Activated CD4-positive, alpha-beta T cell treated with anti-CD3 and anti-CD28 coated beads, Interleukin-2, amount 10 ng/mL, durations not matched to agents 7 days and 5 days (primary cell): ENCODE measurements at regions not wholly inside any gene's neighbourhood (a gene's known extent, or its start where the extent isn't known, plus 50 kb on each side); places are given as distances from the start of the nearest gene placed in this dataset.

Experiments used
- CTCF ChIA-PET: fragments of 350-600 bp; sonication (Branson Sonifier 250); formaldehyde crosslinking; loops from one replicate; lab custom pipeline; 2021; ENCODE audit warnings: antibody characterized with exemption; lab: Charles Lee
- POLR2A ChIA-PET: fragments of 350-600 bp; sonication (Branson Sonifier 250); formaldehyde crosslinking; loops from one replicate; lab custom pipeline; 2021; ENCODE audit warnings: antibody characterized with exemption; lab: Charles Lee
- DNase-seq: peaks from one replicate; pipeline ENCODE4 v3.0.0-alpha.2; 2020
- H3K27ac Mint-ChIP-seq: one replicate; pipeline ENCODE4 v1.8.0; 2021; ENCODE audit warnings: mild to moderate bottlenecking, moderate library complexity, mixed read lengths
- H3K27me3 Mint-ChIP-seq: one replicate; pipeline ENCODE4 v1.8.0; 2021; ENCODE audit warnings: mixed read lengths
- H3K36me3 Mint-ChIP-seq: one replicate; pipeline ENCODE4 v1.8.0; 2021; ENCODE audit warnings: low read depth, mixed read lengths
- H3K4me1 Mint-ChIP-seq: one replicate; pipeline ENCODE4 v1.8.0; 2021; ENCODE audit warnings: mixed read lengths
- H3K4me3 Mint-ChIP-seq: one replicate; pipeline ENCODE4 v1.8.0; 2021; ENCODE audit warnings: mild to moderate bottlenecking, moderate library complexity, mixed read lengths
- H3K9me3 Mint-ChIP-seq: one replicate; pipeline ENCODE4 v1.8.0; 2021; ENCODE audit warnings: mixed read lengths

DNA sequence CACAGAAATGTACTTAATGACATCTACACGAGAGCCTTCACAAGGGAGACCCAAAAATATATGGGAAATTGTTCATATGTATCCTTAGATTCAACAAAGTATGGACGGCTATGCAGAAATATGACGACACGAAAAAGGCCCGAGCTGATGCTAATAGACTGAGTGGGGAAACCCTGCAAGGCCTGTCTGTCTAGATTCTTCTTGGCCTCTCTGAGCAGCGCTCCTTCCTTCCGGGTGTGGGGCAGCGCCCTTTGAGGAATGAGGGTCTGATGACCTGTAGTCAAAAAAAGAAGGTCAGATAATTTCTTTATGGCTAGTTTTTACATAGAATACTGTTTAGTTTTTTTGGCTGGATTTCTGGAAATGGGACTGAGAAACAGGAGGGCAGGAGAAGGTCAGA lies 192.8 kb upstream of the AKR1E2 start:
- no peaks in the 10 kb centered on the region for H3K27me3 Mint-ChIP-seq
- no peaks in the 10 kb centered on the region for H3K4me1 Mint-ChIP-seq
- no peak for DNase-seq
- POLR2A ChIA-PET = no interaction called here
- H3K9me3 Mint-ChIP-seq = peaks cover 2% of the 10 kb centered on the region
- CTCF ChIA-PET = no interaction called here
- H3K36me3 Mint-ChIP-seq = peaks cover 2% of the 10 kb centered on the region
- no peak overlapping the region for H3K4me3 Mint-ChIP-seq
- H3K27ac Mint-ChIP-seq = no peak overlapping the region

DNA sequence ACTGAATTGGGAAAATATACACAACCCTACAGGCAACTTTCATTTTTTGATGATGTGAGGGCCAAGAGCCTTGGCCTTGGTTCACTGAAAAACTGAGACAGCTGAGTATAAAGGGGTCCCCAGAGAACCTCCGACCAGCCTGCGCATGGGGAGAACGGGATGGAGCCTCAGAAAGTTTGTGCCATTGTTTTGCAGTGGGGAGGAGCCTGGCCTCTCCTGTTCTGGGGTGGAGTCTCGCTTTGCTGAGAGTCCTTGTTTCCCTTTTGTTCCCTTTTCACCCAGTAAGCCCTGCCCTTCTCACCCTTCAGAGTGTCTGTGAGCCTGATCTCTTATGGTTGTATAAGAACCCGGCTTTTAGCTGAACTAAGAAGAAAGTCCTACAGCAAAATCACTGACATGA lies 193.2 kb upstream of the AKR1E2 start:
- CTCF ChIA-PET = no interaction called here

DNA sequence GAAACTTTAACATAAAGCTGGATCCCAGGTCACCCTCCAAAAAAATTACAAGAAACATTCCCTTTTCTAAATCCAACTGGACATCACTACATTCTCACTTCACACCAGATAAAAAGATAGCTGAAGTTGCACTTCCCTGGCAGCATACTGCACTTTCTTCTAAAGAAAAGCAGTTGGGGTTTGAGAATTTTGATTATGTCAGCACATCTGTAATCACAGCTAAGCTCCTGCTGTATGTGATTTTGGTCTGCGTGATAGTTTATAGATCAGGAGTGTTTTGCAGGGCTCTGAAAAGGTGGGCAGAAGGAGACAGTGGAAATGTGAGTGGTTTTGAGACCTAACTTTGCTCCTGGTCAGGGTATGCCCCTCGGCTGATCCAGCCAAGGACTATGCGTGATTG lies 199.1 kb upstream of the AKR1E2 start:
- H3K27ac Mint-ChIP-seq = no peak overlapping the region
- ChIA-PET POLR2A (no interaction called here), CTCF (no interaction called here)
- H3K27me3 Mint-ChIP-seq = peaks cover 6% of the 10 kb centered on the region
- H3K4me3 Mint-ChIP-seq = no peak overlapping the region
- peaks cover 2% of the 10 kb centered on the region for H3K36me3 Mint-ChIP-seq
- H3K4me1 Mint-ChIP-seq = no peaks in the 10 kb centered on the region
- DNase-seq = no peak
- peaks cover 12% of the 10 kb centered on the region for H3K9me3 Mint-ChIP-seq

More for the DNA sequence above, 193.2 kb upstream of the AKR1E2 start:
- H3K36me3 Mint-ChIP-seq = peaks cover 2% of the 10 kb centered on the region
- no peak for DNase-seq
- H3K4me3 Mint-ChIP-seq = no peak overlapping the region
- no peaks in the 10 kb centered on the region for H3K4me1 Mint-ChIP-seq
- peaks cover 2% of the 10 kb centered on the region for H3K9me3 Mint-ChIP-seq
- POLR2A ChIA-PET = no interaction called here
- no peak overlapping the region for H3K27ac Mint-ChIP-seq
- H3K27me3 Mint-ChIP-seq = no peaks in the 10 kb centered on the region

DNA sequence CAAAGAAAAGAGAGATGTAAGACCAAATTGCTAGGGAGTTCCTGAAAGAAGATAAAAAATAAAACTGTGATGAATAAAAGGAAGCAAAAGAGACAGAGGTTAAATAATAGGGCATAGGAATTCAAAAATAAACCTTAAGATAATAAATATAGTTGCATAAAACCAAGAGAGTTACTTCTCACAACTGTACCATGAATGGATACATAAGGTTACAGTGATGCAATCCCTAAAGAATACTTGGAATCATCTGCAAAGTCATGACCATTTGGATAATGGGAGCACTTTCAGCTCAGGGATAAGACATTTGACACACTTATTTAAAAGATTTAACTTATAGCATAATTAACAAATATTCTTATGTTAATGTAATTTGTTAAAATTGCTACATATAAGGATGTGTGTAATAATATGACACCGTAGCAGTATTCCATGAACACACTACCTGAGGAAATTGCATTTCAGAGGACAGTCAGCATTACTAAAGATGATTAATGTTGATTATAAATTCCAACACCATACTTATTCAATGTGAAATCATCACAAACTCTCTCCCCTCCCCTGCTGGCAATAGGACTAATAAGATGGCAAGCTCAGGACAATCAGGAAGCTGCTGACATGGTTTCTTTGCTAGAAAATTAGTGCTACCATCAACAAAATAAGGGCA lies 202.1 kb upstream of the AKR1E2 start:
- no peaks in the 10 kb centered on the region for H3K4me1 Mint-ChIP-seq
- H3K9me3 Mint-ChIP-seq = peaks cover 12% of the 10 kb centered on the region
- peaks cover 8% of the 10 kb centered on the region for H3K27me3 Mint-ChIP-seq
- POLR2A ChIA-PET = no interaction called here
- H3K36me3 Mint-ChIP-seq = peaks cover 2% of the 10 kb centered on the region
- H3K4me3 Mint-ChIP-seq = no peak overlapping the region
- no peak for DNase-seq
- CTCF ChIA-PET = no interaction called here
- no peak overlapping the region for H3K27ac Mint-ChIP-seq

DNA sequence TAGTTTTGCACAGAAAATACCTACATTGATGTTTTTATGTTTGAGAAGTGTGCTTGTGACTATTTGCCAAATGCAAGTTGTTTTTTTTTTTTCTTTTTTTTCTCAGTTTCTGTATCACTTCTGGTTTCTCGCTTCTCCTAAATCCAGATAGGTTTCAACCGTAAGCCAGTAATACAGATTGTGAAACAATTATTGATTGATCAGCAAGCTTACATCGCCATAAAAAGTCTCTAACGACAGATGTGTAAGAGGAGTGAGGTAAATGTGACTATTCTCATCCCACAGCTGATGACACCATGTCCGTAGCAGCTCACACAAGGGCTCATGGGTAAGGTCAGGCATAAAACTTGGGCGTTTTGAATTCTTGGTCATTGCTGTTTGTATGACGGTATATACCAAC lies 202.8 kb upstream of the AKR1E2 start:
- H3K4me3 Mint-ChIP-seq = no peak overlapping the region
- CTCF ChIA-PET = no interaction called here
- POLR2A ChIA-PET = no interaction called here
- H3K36me3 Mint-ChIP-seq = no peaks in the 10 kb centered on the region
- H3K27me3 Mint-ChIP-seq = peaks cover 10% of the 10 kb centered on the region
- H3K27ac Mint-ChIP-seq = no peak overlapping the region
- H3K4me1 Mint-ChIP-seq = no peaks in the 10 kb centered on the region
- no peak for DNase-seq
- H3K9me3 Mint-ChIP-seq = peaks cover 9% of the 10 kb centered on the region

DNA sequence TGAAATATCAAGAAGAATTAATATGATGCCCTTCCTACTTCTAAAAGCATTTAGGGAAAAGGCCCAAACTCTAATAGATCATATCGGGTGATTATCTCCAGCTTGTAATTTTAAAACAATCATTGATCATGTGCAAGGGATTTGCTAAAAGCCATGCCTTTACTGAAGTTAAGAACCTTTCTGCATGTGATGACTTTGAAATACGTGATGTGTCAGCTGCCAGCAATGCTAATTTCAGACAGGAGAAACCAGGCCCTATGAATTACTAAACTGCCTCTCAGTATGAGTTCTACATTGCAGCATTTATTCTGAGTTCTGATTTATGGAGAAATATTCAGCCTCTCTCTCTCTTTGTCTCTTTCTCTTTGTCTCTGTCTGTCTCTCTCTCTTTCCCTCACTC lies 203.6 kb upstream of the AKR1E2 start:
- no peak overlapping the region for H3K27ac Mint-ChIP-seq
- H3K9me3 Mint-ChIP-seq = peaks cover 9% of the 10 kb centered on the region
- ChIA-PET POLR2A (no interaction called here), CTCF (no interaction called here)
- H3K4me1 Mint-ChIP-seq = no peaks in the 10 kb centered on the region
- no peaks in the 10 kb centered on the region for H3K36me3 Mint-ChIP-seq
- no peak overlapping the region for H3K4me3 Mint-ChIP-seq
- no peak for DNase-seq
- peaks cover 12% of the 10 kb centered on the region for H3K27me3 Mint-ChIP-seq

DNA sequence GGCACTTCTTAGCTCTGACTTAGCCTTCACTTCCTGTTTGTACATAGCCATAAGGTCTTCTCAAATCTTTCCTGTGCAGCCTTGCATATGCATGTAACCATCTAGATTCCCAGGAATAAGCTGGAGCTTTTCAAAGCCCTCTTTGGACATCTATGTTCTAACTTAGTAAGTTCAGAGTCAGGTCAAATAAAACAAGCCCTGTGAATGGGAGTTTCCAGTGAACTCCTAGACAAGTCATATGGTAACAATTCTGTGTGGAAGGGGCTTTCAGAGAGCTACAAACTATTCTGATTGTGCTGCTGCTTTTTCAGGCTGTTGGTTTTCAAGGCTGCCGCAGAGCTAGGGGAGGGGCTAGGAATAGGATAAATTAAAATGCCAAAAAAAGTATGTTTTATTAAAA lies 208.4 kb upstream of the AKR1E2 start:
- no peak overlapping the region for H3K4me3 Mint-ChIP-seq
- DNase-seq = no peak
- no peaks in the 10 kb centered on the region for H3K4me1 Mint-ChIP-seq
- H3K36me3 Mint-ChIP-seq = no peaks in the 10 kb centered on the region
- peaks cover 18% of the 10 kb centered on the region for H3K27me3 Mint-ChIP-seq
- CTCF ChIA-PET = no interaction called here
- H3K9me3 Mint-ChIP-seq = peaks cover 5% of the 10 kb centered on the region
- POLR2A ChIA-PET = no interaction called here
- H3K27ac Mint-ChIP-seq = no peak overlapping the region

DNA sequence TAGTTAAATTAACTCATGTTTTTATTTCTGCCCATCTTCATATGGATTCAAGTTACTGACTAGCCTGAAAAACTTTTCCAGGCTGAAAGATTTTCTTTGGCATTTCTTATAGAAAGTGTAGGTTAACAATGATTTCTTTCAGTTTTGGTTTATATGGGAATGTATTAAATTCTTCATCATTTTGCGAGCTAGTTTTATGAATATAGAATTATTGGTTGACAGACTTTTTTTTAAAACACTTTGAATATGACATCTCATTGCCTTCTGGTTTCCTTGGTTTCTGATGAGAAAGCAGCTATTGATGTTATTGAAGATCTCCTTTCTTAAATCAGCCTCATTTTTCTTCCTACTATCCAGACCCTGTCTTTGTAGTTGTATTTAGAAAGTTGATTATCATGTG lies 211.0 kb upstream of the AKR1E2 start:
- Mint-ChIP-seq H3K36me3 (no peaks in the 10 kb centered on the region), H3K4me3 (no peak overlapping the region), H3K27ac (no peak overlapping the region), H3K9me3 (peaks cover 5% of the 10 kb centered on the region), H3K4me1 (no peaks in the 10 kb centered on the region), H3K27me3 (peaks cover 18% of the 10 kb centered on the region)
- POLR2A ChIA-PET = no interaction called here
- DNase-seq = no peak
- CTCF ChIA-PET = interaction anchor here (0.7 kb wide), 1 partner anchor 63 kb away, joined by 3 read pairs; no protein-coding TSS in a partner anchor

DNA sequence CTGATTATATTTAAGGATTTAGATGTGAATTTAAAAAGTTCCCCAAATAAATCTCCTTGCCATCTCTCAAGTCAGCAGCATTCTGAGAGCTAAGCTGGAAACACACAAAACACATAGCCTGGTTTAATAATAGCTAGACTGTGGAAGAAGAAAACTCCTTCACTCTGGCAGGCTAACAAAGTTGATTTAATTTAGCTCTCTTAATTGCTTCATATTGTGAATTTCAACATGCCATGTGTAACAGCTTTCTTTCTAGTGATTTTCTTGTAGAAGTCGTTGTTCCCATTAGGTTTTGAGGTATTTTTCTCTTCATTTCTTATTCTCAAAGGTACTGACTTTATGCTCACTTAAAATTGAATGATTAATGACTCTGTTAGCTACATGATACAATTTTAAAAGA lies 216.8 kb upstream of the AKR1E2 start:
- POLR2A ChIA-PET = no interaction called here
- DNase-seq = no peak
- Mint-ChIP-seq H3K9me3 (peaks cover 3% of the 10 kb centered on the region), H3K36me3 (no peaks in the 10 kb centered on the region), H3K4me3 (no peak overlapping the region), H3K27ac (no peak overlapping the region), H3K4me1 (no peaks in the 10 kb centered on the region), H3K27me3 (peaks cover 9% of the 10 kb centered on the region)
- CTCF ChIA-PET = no interaction called here

DNA sequence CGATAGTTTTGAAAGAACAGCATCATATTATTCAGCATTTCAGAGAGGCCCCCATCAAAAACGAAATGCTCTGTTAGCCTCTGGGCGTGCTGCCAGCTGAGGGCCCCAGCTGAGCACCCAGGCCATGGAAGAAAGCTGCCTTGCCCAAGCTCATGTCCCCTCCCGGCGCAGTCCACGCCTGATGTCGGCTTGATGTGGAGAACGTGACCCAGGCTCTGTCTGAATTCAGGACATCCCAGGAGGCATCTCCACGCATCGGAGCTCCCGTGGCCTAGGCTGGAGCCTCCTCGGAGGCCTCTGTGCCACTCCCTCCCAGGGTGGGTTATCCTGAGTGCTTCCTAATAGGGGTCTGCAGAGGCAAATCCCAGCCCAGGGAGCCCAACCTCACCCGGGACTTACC lies 218.3 kb upstream of the AKR1E2 start:
- Mint-ChIP-seq H3K27ac (no peak overlapping the region), H3K9me3 (no peaks in the 10 kb centered on the region), H3K27me3 (peaks cover 5% of the 10 kb centered on the region), H3K4me1 (no peaks in the 10 kb centered on the region), H3K4me3 (no peak overlapping the region), H3K36me3 (no peaks in the 10 kb centered on the region)
- DNase-seq = no peak
- ChIA-PET CTCF (no interaction called here), POLR2A (no interaction called here)

DNA sequence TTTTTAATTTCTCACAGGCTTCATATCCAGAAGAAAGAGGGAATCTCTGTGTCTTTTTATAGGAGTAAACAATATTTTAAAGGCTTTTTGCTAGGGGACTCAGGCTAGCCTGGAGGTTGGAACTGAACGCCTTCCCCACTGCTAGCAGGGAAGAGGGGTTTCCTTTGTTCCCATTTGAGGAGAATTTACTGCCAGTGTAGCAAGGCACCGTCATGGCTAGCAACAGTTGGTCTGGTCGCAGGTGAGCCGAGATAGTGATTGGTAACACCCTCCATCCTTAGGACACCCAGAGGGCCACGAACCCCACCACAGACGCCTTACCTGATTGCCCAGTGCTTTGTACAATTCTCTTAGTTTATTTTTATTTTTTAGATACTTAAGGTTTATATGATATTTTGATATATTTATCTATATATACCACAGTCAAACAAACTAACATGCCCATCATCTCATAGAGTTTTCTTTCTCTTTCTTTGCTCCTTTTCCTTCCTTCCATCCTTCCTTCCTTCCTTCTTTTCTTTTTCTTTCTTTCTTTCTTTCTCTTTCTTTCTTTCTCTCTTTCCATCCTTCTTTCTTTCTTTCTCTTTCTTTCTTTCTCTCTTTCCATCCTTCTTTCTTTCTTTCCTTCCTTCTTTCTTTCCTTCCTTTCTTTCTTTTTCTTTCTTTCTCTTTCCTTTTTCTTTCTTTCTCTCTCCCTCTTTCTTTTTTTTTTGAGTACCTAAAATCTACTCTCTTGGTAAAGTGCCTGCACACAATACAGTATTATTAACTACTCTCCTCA lies 219.0 kb upstream of the AKR1E2 start:
- Mint-ChIP-seq H3K4me1 (no peaks in the 10 kb centered on the region), H3K27ac (no peak overlapping the region), H3K27me3 (peaks cover 5% of the 10 kb centered on the region), H3K4me3 (no peak overlapping the region), H3K36me3 (no peaks in the 10 kb centered on the region), H3K9me3 (no peaks in the 10 kb centered on the region)
- ChIA-PET POLR2A (no interaction called here), CTCF (no interaction called here)
- DNase-seq = no peak

DNA sequence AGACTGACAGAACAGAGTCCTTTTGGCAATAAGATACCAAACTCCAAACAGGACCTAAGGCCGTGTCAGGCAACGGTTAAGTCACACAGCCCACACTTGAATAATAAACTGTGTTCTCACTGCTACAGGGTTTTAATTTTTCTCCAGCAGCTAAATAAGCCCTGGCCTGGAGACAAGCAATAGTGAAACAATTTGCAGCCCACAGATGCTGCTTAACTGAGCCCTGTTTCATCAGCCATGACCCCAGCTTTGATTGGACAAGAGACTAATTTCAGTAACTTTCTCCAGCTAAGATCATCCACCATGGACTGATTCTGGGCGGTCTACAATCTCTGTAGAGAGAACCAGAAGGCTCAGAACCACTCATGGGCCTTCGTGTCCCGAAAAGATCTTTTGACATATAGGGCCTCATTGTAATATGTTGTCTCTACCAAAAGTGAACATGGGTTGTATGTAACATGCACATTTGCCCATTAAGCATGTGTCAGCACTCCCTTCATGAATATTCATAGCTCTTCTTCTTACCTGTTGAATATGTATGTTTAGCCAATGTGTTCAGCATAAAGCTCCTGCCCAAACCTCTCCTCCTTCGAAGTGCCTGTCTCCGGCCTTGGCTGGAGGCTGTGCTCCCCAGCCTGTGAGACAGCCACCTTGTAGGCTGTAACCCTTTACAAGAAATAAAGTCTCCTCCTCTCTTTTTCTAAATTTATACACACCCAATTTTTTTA lies 223.1 kb upstream of the AKR1E2 start:
- H3K27ac Mint-ChIP-seq = no peak overlapping the region
- ChIA-PET CTCF (interaction anchor here (0.8 kb wide), 1 partner anchor 32 kb away, joined by 3 read pairs; no protein-coding TSS in a partner anchor), POLR2A (no interaction called here)
- H3K4me3 Mint-ChIP-seq = no peak overlapping the region
- H3K36me3 Mint-ChIP-seq = no peaks in the 10 kb centered on the region
- H3K27me3 Mint-ChIP-seq = peaks cover 2% of the 10 kb centered on the region
- H3K4me1 Mint-ChIP-seq = no peaks in the 10 kb centered on the region
- H3K9me3 Mint-ChIP-seq = peaks cover 3% of the 10 kb centered on the region
- DNase-seq = no peak

DNA sequence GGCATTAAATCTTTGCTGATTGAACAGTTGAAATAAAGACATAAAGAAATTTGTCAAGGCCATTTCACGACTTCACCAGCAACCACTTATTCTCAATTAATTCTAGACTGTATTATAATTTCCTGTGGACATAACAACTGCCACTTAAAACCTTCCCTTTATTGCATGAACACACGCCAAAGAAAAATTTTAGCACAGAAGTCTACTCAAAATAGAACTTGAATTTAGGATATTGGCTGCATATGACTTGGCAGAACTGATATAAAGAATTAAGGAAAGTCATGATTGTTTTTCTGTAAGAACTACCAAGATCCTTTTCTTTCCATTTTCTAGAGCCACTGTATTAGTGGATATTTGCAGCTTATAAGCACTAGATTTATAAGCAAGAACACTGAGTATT lies 226.5 kb upstream of the AKR1E2 start:
- CTCF ChIA-PET = interaction anchor here (1.4 kb wide), 1 partner anchor 30 kb away, joined by 3 read pairs; no protein-coding TSS in a partner anchor
- no peaks in the 10 kb centered on the region for H3K4me1 Mint-ChIP-seq

More for the DNA sequence above, 226.5 kb upstream of the AKR1E2 start:
- no peaks in the 10 kb centered on the region for H3K36me3 Mint-ChIP-seq
- POLR2A ChIA-PET = no interaction called here
- no peak for DNase-seq
- H3K9me3 Mint-ChIP-seq = peaks cover 3% of the 10 kb centered on the region
- H3K4me3 Mint-ChIP-seq = no peak overlapping the region
- H3K27ac Mint-ChIP-seq = no peak overlapping the region
- H3K27me3 Mint-ChIP-seq = peaks cover 2% of the 10 kb centered on the region
